K562 (cell line): ENCODE measurements at regions not wholly inside any gene's neighbourhood (a gene's known extent, or its start where the extent isn't known, plus 50 kb on each side); places are given as distances from the start of the nearest gene placed in this dataset.
A peak's percentile ranks its signal among the peaks of the same experiment; 100 is the strongest.

ENCODE experiments used
- BDP1 ChIP-seq: IDR thresholded peaks from 3 replicates; pipeline ENCODE4 v1.6.1; 2011; ENCODE audit not compliant: insufficient read length, insufficient read depth
- CHAMP1 ChIP-seq: fragments of 450-650 bp; IDR thresholded peaks from 2 replicates; pipeline ENCODE4 v1.6.1; 2016; ENCODE audit warnings: mild to moderate bottlenecking
- CTCFL ChIP-seq: IDR thresholded peaks from 2 replicates; pipeline ENCODE4 v1.6.1; 2011; ENCODE audit warnings: borderline replicate concordance, low read depth, mild to moderate bottlenecking, moderate library complexity, low read length; ENCODE audit not compliant: insufficient read depth, poor library complexity, severe bottlenecking
- DEAF1 ChIP-seq: fragments of 450-650 bp; formaldehyde crosslinking; IDR thresholded peaks from 2 replicates; pipeline ENCODE4 v1.4.0; 2020; ENCODE audit warnings: mild to moderate bottlenecking, moderate library complexity
- E2F3 ChIP-seq: fragments of 250-450 bp; sonication (Bioruptor Pico); IDR thresholded peaks from 2 replicates; pipeline ENCODE4 v1.4.0; 2020; ENCODE audit warnings: mild to moderate bottlenecking
- EHMT2 ChIP-seq: fragments of 450-650 bp; IDR thresholded peaks from 2 replicates; pipeline ENCODE4 v1.6.1; 2018; ENCODE audit warnings: antibody characterized with exemption
- ELK3 ChIP-seq: fragments of 450-650 bp; formaldehyde crosslinking; IDR thresholded peaks from 2 replicates; pipeline ENCODE4 v1.4.0; 2020; ENCODE audit warnings: mild to moderate bottlenecking
- GABPA ChIP-seq: fragments of 200-800 bp; sonication (Bioruptor generic); conservative IDR thresholded peaks from 2 replicates; pipeline ENCODE4 v1.6.1; 2016; ENCODE audit warnings: low read depth, missing genetic modification characterization, missing compliant biosample characterization
- HCFC1 ChIP-seq: IDR thresholded peaks from 2 replicates; pipeline ENCODE4 v1.6.1; 2012; ENCODE audit warnings: low read depth, low read length, improper control_type of control experiment
- HEY1 ChIP-seq: fragments of 250-450 bp; sonication (Bioruptor Pico); IDR thresholded peaks from 2 replicates; pipeline ENCODE4 v1.5.0; 2020; ENCODE audit warnings: mild to moderate bottlenecking, moderate library complexity, borderline replicate concordance
- MCM5 ChIP-seq: fragments of 450-650 bp; IDR thresholded peaks from 2 replicates; pipeline ENCODE4 v1.6.1; 2016; ENCODE audit warnings: low read depth
- NCOR1 ChIP-seq: fragments of 450-650 bp; IDR thresholded peaks from 2 replicates; pipeline ENCODE4 v1.6.1; 2016; ENCODE audit warnings: mild to moderate bottlenecking, moderate library complexity
- NR2C1 ChIP-seq, 2 experiments: fragments of 450-650 bp; IDR thresholded peaks; 2 replicates each; pipeline ENCODE4 v1.6.1; 2017; ENCODE audit warnings: mild to moderate bottlenecking in 2 of 2, antibody characterized with exemption in 1 of 2, inconsistent platforms in 1 of 2, missing compliant biosample characterization in 1 of 2, missing genetic modification characterization in 1 of 2
- NRF1 ChIP-seq, 2 experiments: fragments of 450-650 bp; IDR thresholded peaks in 1 of 2; conservative IDR thresholded peaks in 1 of 2; 2 replicates each; pipeline ENCODE4 v1.6.1; 2014; ENCODE audit warnings: mild to moderate bottlenecking in 2 of 2
- RBM25 ChIP-seq: fragments of 200-400 bp; formaldehyde crosslinking; IDR thresholded peaks from 2 replicates; pipeline ENCODE4 v1.6.1; 2018; ENCODE audit warnings: low read length, low read depth, moderate library complexity; ENCODE audit not compliant: severe bottlenecking
- SETDB1 ChIP-seq: IDR thresholded peaks from one replicate; pipeline ENCODE4 v1.6.1; 2012; ENCODE audit warnings: low read length, control low read depth, inconsistent platforms
- ZNF764 ChIP-seq: fragments of 250-450 bp; sonication (Bioruptor Pico); IDR thresholded peaks from 2 replicates; pipeline ENCODE4 v1.4.0; 2020; ENCODE audit warnings: low read depth, mild to moderate bottlenecking, moderate library complexity
- ZNF830 ChIP-seq: fragments of 250-450 bp; sonication (Bioruptor Pico); IDR thresholded peaks from 2 replicates; pipeline ENCODE4 v1.5.0; 2021; ENCODE audit warnings: mild to moderate bottlenecking
- TF ChIP-seq, protein P1 (sequence below): fragments of 250-450 bp; sonication (Bioruptor Pico); IDR thresholded peaks from 2 replicates; pipeline ENCODE4 v1.8.0; 2021; ENCODE audit warnings: borderline replicate concordance, mild to moderate bottlenecking, moderate library complexity; ENCODE audit not compliant: poor library complexity, severe bottlenecking
- TF ChIP-seq, protein P2 (sequence below): sonication (generic); formaldehyde crosslinking; IDR thresholded peaks from 2 replicates; pipeline ENCODE4 v1.8.1; 2023; ENCODE audit warnings: mild to moderate bottlenecking, missing genetic modification reagents

- no peak for TF ChIP-seq DEAF1 (CRISPR knock-in tag)
- TF ChIP-seq BDP1, result no peak
- TF ChIP-seq HEY1 (CRISPR knock-in tag), result no peak
- TF ChIP-seq SETDB1, result no peak
- TF ChIP-seq ZNF764 (CRISPR knock-in tag), result no peak
- no peak for TF ChIP-seq NCOR1
- TF ChIP-seq NR2C1 (IDR thresholded peaks at IDR 0.05), result 0 out of 2 replicates have a peak, but pooled peaks have one; percentile 25
- no peak for TF ChIP-seq NR2C1 (tag; IDR thresholded peaks at IDR 0.05)
- TF ChIP-seq, protein P1, sequence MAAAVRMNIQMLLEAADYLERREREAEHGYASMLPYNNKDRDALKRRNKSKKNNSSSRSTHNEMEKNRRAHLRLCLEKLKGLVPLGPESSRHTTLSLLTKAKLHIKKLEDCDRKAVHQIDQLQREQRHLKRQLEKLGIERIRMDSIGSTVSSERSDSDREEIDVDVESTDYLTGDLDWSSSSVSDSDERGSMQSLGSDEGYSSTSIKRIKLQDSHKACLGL, result no peak
- TF ChIP-seq RBM25, result no peak
- peak; percentile 92 for TF ChIP-seq EHMT2
- no peak for TF ChIP-seq CHAMP1
- TF ChIP-seq NRF1 (conservative IDR thresholded peaks at IDR 0.05 in 1 of 2, IDR thresholded peaks at IDR 0.05 in 1 of 2), result no peak
- no peak for TF ChIP-seq E2F3 (CRISPR knock-in tag)
- TF ChIP-seq ELK3 (CRISPR knock-in tag), result no peak
- TF ChIP-seq ZNF830, result no peak
- TF ChIP-seq, protein P2, sequence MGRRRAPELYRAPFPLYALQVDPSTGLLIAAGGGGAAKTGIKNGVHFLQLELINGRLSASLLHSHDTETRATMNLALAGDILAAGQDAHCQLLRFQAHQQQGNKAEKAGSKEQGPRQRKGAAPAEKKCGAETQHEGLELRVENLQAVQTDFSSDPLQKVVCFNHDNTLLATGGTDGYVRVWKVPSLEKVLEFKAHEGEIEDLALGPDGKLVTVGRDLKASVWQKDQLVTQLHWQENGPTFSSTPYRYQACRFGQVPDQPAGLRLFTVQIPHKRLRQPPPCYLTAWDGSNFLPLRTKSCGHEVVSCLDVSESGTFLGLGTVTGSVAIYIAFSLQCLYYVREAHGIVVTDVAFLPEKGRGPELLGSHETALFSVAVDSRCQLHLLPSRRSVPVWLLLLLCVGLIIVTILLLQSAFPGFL (CRISPR knock-in tag), result no peak
- peak; percentile 80 for TF ChIP-seq GABPA (tag)
- peak; percentile 29 for TF ChIP-seq HCFC1
- TF ChIP-seq MCM5, result no peak
- no peak for TF ChIP-seq CTCFL
Measured at GRCh38 chr7:67918158-67918557, 921.5 kb downstream of the TYW1 start (continued).
